Fibroblast of lung (primary cell): ENCODE measurements at regions not wholly inside any gene's neighbourhood (a gene's known extent, or its start where the extent isn't known, plus 50 kb on each side); places are given as distances from the start of the nearest gene placed in this dataset.

Experiments used
- CTCF ChIP-seq, 2 donors: IDR thresholded peaks in 1 of 2; conservative IDR thresholded peaks in 1 of 2; 1 replicate in 1 of 2; 2 replicates in 1 of 2; pipeline ENCODE4 v1.5.1; 2011 to 2012; ENCODE audit warnings: low read length in 2 of 2, control low read depth in 1 of 2, inconsistent platforms in 1 of 2, low read depth in 1 of 2, mild to moderate bottlenecking in 1 of 2
- EZH2 ChIP-seq: IDR thresholded peaks from 2 replicates; pipeline ENCODE4 v1.5.1; 2012; ENCODE audit warnings: low read length, control low read depth, mild to moderate bottlenecking; ENCODE audit errors: missing control alignments

- TF ChIP-seq CTCF (conservative IDR thresholded peaks at IDR 0.05 in 1 of 2, IDR thresholded peaks at IDR 0.05 in 1 of 2; ENCODE audit: low read depth in 1 of 2, low read length in 2 of 2), result no peak
- TF ChIP-seq EZH2, result no peak
These were observed 197.6 kb upstream of the KLF3 start for GRCh38 chr4:38466401-38466800.
